WTC11 (cell line): ENCODE measurements at regions not wholly inside any gene's neighbourhood (a gene's known extent, or its start where the extent isn't known, plus 50 kb on each side); places are given as distances from the start of the nearest gene placed in this dataset.

ENCODE experiments used
- ARID4B ChIP-seq: sonication (generic); formaldehyde crosslinking; IDR thresholded peaks from 2 replicates; pipeline ENCODE4 v1.8.0; 2023; ENCODE audit warnings: missing genetic modification reagents, mild to moderate bottlenecking, borderline replicate concordance
- CREM ChIP-seq: sonication (generic); formaldehyde crosslinking; IDR thresholded peaks from 2 replicates; pipeline ENCODE4 v1.8.1; 2022; ENCODE audit warnings: mild to moderate bottlenecking, missing genetic modification reagents, moderate library complexity
- CTCF ChIP-seq: fragments of 200-600 bp; IDR thresholded peaks from 2 replicates; pipeline ENCODE4 v1.8.0; 2022; ENCODE audit warnings: antibody characterized with exemption
- E2F1 ChIP-seq: sonication (generic); formaldehyde crosslinking; IDR thresholded peaks from 2 replicates; pipeline ENCODE4 v1.8.0; 2022; ENCODE audit warnings: mild to moderate bottlenecking, missing genetic modification reagents
- ELF4 ChIP-seq: sonication (generic); formaldehyde crosslinking; IDR thresholded peaks from 2 replicates; pipeline ENCODE4 v1.8.1; 2022; ENCODE audit warnings: low read depth, mild to moderate bottlenecking, moderate library complexity, missing genetic modification reagents
- EMX1 ChIP-seq: fragments of 250-450 bp; sonication (Bioruptor Pico); IDR thresholded peaks from 2 replicates; pipeline ENCODE4 v1.8.0; 2021; ENCODE audit warnings: mild to moderate bottlenecking
- GABPB1 ChIP-seq: sonication (generic); formaldehyde crosslinking; IDR thresholded peaks from 2 replicates; pipeline ENCODE4 v1.8.1; 2023; ENCODE audit warnings: mild to moderate bottlenecking, missing genetic modification reagents
- GRHL2 ChIP-seq: fragments of 250-450 bp; sonication (Bioruptor Pico); IDR thresholded peaks from 2 replicates; pipeline ENCODE4 v1.8.0; 2022; ENCODE audit warnings: mild to moderate bottlenecking, moderate library complexity; ENCODE audit not compliant: insufficient replicate concordance, severe bottlenecking
- IRF2 ChIP-seq: sonication (generic); formaldehyde crosslinking; IDR thresholded peaks from 2 replicates; pipeline ENCODE4 v1.8.0; 2022; ENCODE audit warnings: low read depth, missing genetic modification reagents, borderline replicate concordance
- MXD4 ChIP-seq: fragments of 250-450 bp; sonication (Bioruptor Pico); IDR thresholded peaks from 2 replicates; pipeline ENCODE4 v1.8.0; 2021; ENCODE audit warnings: mild to moderate bottlenecking, moderate library complexity, borderline replicate concordance
- MYBL2 ChIP-seq: sonication (generic); formaldehyde crosslinking; IDR thresholded peaks from 2 replicates; pipeline ENCODE4 v1.8.1; 2023; ENCODE audit warnings: mild to moderate bottlenecking, moderate library complexity, missing genetic modification reagents
- PRDM15 ChIP-seq: sonication (generic); formaldehyde crosslinking; IDR thresholded peaks from 2 replicates; pipeline ENCODE4 v1.8.0; 2022; ENCODE audit warnings: missing genetic modification reagents
- TCF7 ChIP-seq: sonication (generic); formaldehyde crosslinking; IDR thresholded peaks from 2 replicates; pipeline ENCODE4 v1.8.0; 2022; ENCODE audit warnings: mild to moderate bottlenecking, low read depth, missing genetic modification reagents, moderate library complexity
- TEAD1 ChIP-seq: sonication (generic); formaldehyde crosslinking; IDR thresholded peaks from 2 replicates; pipeline ENCODE4 v1.8.0; 2022; ENCODE audit warnings: mild to moderate bottlenecking, missing genetic modification reagents
- USF2 ChIP-seq: sonication (generic); formaldehyde crosslinking; IDR thresholded peaks from 2 replicates; pipeline ENCODE4 v1.8.1; 2023; ENCODE audit warnings: mild to moderate bottlenecking, missing genetic modification reagents, moderate library complexity
- ZMAT4 ChIP-seq: fragments of 250-450 bp; sonication (Bioruptor Pico); IDR thresholded peaks from 2 replicates; pipeline ENCODE4 v1.9.0; 2021; ENCODE audit warnings: mild to moderate bottlenecking
- ZNF671 ChIP-seq: fragments of 250-450 bp; sonication (Bioruptor Pico); IDR thresholded peaks from 2 replicates; pipeline ENCODE4 v1.8.0; 2021; ENCODE audit warnings: mild to moderate bottlenecking
- TF ChIP-seq, protein P1 (sequence below): sonication (generic); formaldehyde crosslinking; IDR thresholded peaks from 2 replicates; pipeline ENCODE4 v1.8.0; 2022; ENCODE audit warnings: mild to moderate bottlenecking, missing genetic modification reagents
- TF ChIP-seq, protein P2 (sequence below): sonication (generic); formaldehyde crosslinking; IDR thresholded peaks from 2 replicates; pipeline ENCODE4 v1.8.1; 2022; ENCODE audit warnings: low read depth, missing genetic modification reagents, borderline replicate concordance
- TF ChIP-seq, protein P3 (sequence below): sonication (generic); formaldehyde crosslinking; IDR thresholded peaks from 2 replicates; pipeline ENCODE4 v1.8.1; 2023; ENCODE audit warnings: mild to moderate bottlenecking, moderate library complexity, missing genetic modification reagents
- TF ChIP-seq, protein P4 (sequence below): sonication (generic); formaldehyde crosslinking; IDR thresholded peaks from 2 replicates; pipeline ENCODE4 v1.8.1; 2022; ENCODE audit warnings: mild to moderate bottlenecking, moderate library complexity, missing genetic modification reagents

GRCh38 chr15:77702211-77702957 lies 69.7 kb upstream of the LINGO1 start (continued):
- peak; percentile 10; the same call in 1 of the 2 replicates for TF ChIP-seq USF2
- peak; percentile 84 for TF ChIP-seq TEAD1 (CRISPR knock-in tag)
- TF ChIP-seq EMX1 (CRISPR knock-in tag): no peak
- TF ChIP-seq, protein P1, sequence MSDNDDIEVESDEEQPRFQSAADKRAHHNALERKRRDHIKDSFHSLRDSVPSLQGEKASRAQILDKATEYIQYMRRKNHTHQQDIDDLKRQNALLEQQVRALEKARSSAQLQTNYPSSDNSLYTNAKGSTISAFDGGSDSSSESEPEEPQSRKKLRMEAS: 0 out of 2 replicates have a peak, but pooled peaks have one; percentile 31
- no peak for TF ChIP-seq ARID4B (CRISPR knock-in tag)
- TF ChIP-seq CREM (CRISPR knock-in tag): no peak; the same call in 1 of the 2 replicates
- peak; percentile 96 for TF ChIP-seq PRDM15
- TF ChIP-seq, protein P2, sequence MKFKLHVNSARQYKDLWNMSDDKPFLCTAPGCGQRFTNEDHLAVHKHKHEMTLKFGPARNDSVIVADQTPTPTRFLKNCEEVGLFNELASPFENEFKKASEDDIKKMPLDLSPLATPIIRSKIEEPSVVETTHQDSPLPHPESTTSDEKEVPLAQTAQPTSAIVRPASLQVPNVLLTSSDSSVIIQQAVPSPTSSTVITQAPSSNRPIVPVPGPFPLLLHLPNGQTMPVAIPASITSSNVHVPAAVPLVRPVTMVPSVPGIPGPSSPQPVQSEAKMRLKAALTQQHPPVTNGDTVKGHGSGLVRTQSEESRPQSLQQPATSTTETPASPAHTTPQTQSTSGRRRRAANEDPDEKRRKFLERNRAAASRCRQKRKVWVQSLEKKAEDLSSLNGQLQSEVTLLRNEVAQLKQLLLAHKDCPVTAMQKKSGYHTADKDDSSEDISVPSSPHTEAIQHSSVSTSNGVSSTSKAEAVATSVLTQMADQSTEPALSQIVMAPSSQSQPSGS (CRISPR knock-in tag): peak; percentile 8; the same call in 1 of the 2 replicates
- no peak for TF ChIP-seq GABPB1 (CRISPR knock-in tag)
- TF ChIP-seq TCF7 (CRISPR knock-in tag): 0 out of 2 replicates have a peak, but pooled peaks have one; percentile 37
- TF ChIP-seq ZNF671: no peak
- TF ChIP-seq CTCF: no peak
- TF ChIP-seq, protein P3, sequence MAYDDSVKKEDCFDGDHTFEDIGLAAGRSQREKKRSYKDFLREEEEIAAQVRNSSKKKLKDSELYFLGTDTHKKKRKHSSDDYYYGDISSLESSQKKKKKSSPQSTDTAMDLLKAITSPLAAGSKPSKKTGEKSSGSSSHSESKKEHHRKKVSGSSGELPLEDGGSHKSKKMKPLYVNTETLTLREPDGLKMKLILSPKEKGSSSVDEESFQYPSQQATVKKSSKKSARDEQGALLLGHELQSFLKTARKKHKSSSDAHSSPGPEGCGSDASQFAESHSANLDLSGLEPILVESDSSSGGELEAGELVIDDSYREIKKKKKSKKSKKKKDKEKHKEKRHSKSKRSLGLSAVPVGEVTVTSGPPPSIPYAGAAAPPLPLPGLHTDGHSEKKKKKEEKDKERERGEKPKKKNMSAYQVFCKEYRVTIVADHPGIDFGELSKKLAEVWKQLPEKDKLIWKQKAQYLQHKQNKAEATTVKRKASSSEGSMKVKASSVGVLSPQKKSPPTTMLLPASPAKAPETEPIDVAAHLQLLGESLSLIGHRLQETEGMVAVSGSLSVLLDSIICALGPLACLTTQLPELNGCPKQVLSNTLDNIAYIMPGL (CRISPR knock-in tag): no peak
- no peak for TF ChIP-seq IRF2 (CRISPR knock-in tag)
- TF ChIP-seq, protein P4, sequence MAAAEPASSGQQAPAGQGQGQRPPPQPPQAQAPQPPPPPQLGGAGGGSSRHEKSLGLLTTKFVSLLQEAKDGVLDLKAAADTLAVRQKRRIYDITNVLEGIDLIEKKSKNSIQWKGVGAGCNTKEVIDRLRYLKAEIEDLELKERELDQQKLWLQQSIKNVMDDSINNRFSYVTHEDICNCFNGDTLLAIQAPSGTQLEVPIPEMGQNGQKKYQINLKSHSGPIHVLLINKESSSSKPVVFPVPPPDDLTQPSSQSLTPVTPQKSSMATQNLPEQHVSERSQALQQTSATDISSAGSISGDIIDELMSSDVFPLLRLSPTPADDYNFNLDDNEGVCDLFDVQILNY (CRISPR knock-in tag): no peak
- TF ChIP-seq E2F1 (CRISPR knock-in tag): no peak
- TF ChIP-seq MYBL2 (CRISPR knock-in tag): no peak
- no peak for TF ChIP-seq GRHL2
- no peak for TF ChIP-seq MXD4 (CRISPR knock-in tag)
- TF ChIP-seq ZMAT4: no peak
- TF ChIP-seq ELF4 (CRISPR knock-in tag): no peak
